Progenitor cell of endocrine pancreas (in vitro differentiated cells): ENCODE measurements at regions not wholly inside any gene's neighbourhood (a gene's known extent, or its start where the extent isn't known, plus 50 kb on each side); places are given as distances from the start of the nearest gene placed in this dataset.

Source experiments
- DNase-seq: peaks from one replicate; pipeline ENCODE4 v3.0.0; 2021; ENCODE audit warnings: low spot score; ENCODE audit not compliant: unreplicated experiment
- H3K27ac Mint-ChIP-seq: 2 replicates; pipeline ENCODE4 v1.8.0; 2021; ENCODE audit warnings: mild to moderate bottlenecking, moderate library complexity, mixed read lengths
- H3K27me3 Mint-ChIP-seq: 2 replicates; pipeline ENCODE4 v1.8.0; 2021; ENCODE audit warnings: mixed read lengths
- H3K36me3 Mint-ChIP-seq: 2 replicates; pipeline ENCODE4 v1.8.0; 2022; ENCODE audit warnings: mixed read lengths; ENCODE audit not compliant: insufficient read depth
- H3K4me1 Mint-ChIP-seq: 2 replicates; pipeline ENCODE4 v1.8.0; 2021; ENCODE audit warnings: low read depth, mixed read lengths
- H3K4me3 Mint-ChIP-seq: 2 replicates; pipeline ENCODE4 v1.8.0; 2021; ENCODE audit warnings: low read depth, mild to moderate bottlenecking, moderate library complexity, mixed read lengths
- H3K9me3 Mint-ChIP-seq: 2 replicates; pipeline ENCODE4 v1.8.0; 2021; ENCODE audit warnings: low read depth, mixed read lengths
- CTCF ChIP-seq: fragments of 200-600 bp; sonication (generic); IDR thresholded peaks from one replicate; pipeline ENCODE4 v1.5.0; 2021; ENCODE audit warnings: antibody characterized with exemption, mild to moderate bottlenecking; ENCODE audit not compliant: unreplicated experiment

GRCh38 chr14:38522724-38523123, 266.8 kb upstream of the CLEC14A start:
- H3K36me3 Mint-ChIP-seq = no peaks in the 10 kb centered on the region
- no peak overlapping the region for H3K27ac Mint-ChIP-seq
- no peak overlapping the region for H3K4me3 Mint-ChIP-seq
- no peaks in the 10 kb centered on the region for H3K9me3 Mint-ChIP-seq
- no peak for TF ChIP-seq CTCF
- no peaks in the 10 kb centered on the region for H3K27me3 Mint-ChIP-seq
- H3K4me1 Mint-ChIP-seq = peaks cover 9% of the 10 kb centered on the region
- DNase-seq = no peak

- Mint-ChIP-seq H3K4me1 (peaks cover 9% of the 10 kb centered on the region), H3K27ac (no peak overlapping the region), H3K4me3 (no peak overlapping the region), H3K36me3 (no peaks in the 10 kb centered on the region), H3K9me3 (no peaks in the 10 kb centered on the region), H3K27me3 (no peaks in the 10 kb centered on the region)
- DNase-seq = no peak
- TF ChIP-seq CTCF = no peak
Observed at GRCh38 chr14:38521591-38521990, 265.7 kb upstream of the CLEC14A start.

GRCh38 chr14:38517426-38517825, 261.5 kb upstream of the CLEC14A start:
- Mint-ChIP-seq H3K27ac (no peak overlapping the region), H3K27me3 (no peaks in the 10 kb centered on the region), H3K4me1 (no peaks in the 10 kb centered on the region), H3K4me3 (no peak overlapping the region), H3K9me3 (no peaks in the 10 kb centered on the region), H3K36me3 (no peaks in the 10 kb centered on the region)
- DNase-seq = no peak
- TF ChIP-seq CTCF = no peak

GRCh38 chr14:38512236-38512635, 256.3 kb upstream of the CLEC14A start:
- no peak for TF ChIP-seq CTCF
- Mint-ChIP-seq H3K27ac (no peak overlapping the region), H3K4me1 (no peaks in the 10 kb centered on the region), H3K9me3 (no peaks in the 10 kb centered on the region), H3K36me3 (no peaks in the 10 kb centered on the region), H3K4me3 (no peak overlapping the region), H3K27me3 (peaks cover 4% of the 10 kb centered on the region)
- DNase-seq = no peak

- Mint-ChIP-seq H3K27me3 (peaks cover 4% of the 10 kb centered on the region), H3K4me3 (no peak overlapping the region), H3K4me1 (peaks cover 2% of the 10 kb centered on the region), H3K9me3 (no peaks in the 10 kb centered on the region), H3K27ac (no peak overlapping the region), H3K36me3 (no peaks in the 10 kb centered on the region)
- TF ChIP-seq CTCF = no peak
- no peak for DNase-seq
Observed at GRCh38 chr14:38507299-38507698, 251.4 kb upstream of the CLEC14A start.

GRCh38 chr14:38505973-38506249, 250.0 kb upstream of the CLEC14A start:
- Mint-ChIP-seq H3K9me3 (no peaks in the 10 kb centered on the region), H3K36me3 (no peaks in the 10 kb centered on the region), H3K27ac (no peak overlapping the region), H3K27me3 (peaks cover 4% of the 10 kb centered on the region), H3K4me3 (no peak overlapping the region), H3K4me1 (peaks cover 2% of the 10 kb centered on the region)
- no peak for DNase-seq
- TF ChIP-seq CTCF = no peak
